Retinal pigment epithelial cell (primary cell): ENCODE measurements at regions not wholly inside any gene's neighbourhood (a gene's known extent, or its start where the extent isn't known, plus 50 kb on each side); places are given as distances from the start of the nearest gene placed in this dataset.

Source experiments
- DNase-seq: peaks from one replicate; pipeline ENCODE4 v3.0.0-alpha.2; 2010; ENCODE audit warnings: low read depth
- H3K4me3 ChIP-seq: 2 replicates; pipeline ENCODE4 v1.5.1; 2011; ENCODE audit warnings: mild to moderate bottlenecking, low read length, control low read depth, moderate library complexity
- TF ChIP-seq, protein P1 (sequence below): conservative IDR thresholded peaks from 2 replicates; pipeline ENCODE4 v1.5.1; 2011; ENCODE audit warnings: low read depth, low read length, control low read depth, inconsistent platforms

DNA sequence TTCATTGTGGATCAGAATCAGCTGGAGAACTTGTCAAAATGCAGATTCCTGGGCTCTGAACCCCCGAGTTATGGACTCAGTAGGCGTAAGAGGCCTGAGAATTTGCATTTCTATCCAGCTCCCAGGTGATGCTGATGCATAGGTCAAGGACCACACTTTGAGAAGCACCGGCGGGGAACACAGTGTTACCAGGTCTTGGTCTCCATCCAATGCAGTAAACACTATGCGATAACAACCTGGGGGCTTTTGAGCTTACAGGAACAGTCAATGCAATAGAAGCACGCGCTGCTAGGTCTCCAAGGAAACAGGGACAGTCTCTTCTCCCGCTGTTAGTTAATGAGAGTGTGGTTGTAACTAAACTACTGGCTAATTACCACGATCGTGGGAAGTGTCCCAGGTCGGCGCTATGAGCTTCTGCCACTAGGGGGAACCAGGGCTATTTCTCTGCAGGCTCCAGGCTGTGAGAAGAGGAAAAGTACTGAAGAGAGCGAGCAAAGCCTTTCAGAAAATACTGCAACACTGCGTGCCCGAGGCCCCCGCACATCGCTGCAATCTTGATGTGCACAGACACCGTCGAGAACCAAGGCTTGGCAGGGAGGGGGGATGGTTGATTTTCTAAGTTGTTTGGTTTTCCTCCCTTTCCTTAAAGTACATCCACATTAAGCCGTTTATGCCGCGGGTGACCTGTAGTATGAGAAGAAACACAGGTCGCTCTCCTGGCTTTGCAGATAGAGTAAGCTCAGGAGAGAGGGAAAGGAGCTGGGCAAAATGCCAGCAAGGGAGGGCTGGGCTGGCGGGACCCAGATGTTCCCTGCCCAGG is 52.0 kb upstream of the KCNA1 start:
- TF ChIP-seq, protein P1, sequence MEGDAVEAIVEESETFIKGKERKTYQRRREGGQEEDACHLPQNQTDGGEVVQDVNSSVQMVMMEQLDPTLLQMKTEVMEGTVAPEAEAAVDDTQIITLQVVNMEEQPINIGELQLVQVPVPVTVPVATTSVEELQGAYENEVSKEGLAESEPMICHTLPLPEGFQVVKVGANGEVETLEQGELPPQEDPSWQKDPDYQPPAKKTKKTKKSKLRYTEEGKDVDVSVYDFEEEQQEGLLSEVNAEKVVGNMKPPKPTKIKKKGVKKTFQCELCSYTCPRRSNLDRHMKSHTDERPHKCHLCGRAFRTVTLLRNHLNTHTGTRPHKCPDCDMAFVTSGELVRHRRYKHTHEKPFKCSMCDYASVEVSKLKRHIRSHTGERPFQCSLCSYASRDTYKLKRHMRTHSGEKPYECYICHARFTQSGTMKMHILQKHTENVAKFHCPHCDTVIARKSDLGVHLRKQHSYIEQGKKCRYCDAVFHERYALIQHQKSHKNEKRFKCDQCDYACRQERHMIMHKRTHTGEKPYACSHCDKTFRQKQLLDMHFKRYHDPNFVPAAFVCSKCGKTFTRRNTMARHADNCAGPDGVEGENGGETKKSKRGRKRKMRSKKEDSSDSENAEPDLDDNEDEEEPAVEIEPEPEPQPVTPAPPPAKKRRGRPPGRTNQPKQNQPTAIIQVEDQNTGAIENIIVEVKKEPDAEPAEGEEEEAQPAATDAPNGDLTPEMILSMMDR, result peak; percentile 97
- no peak for DNase-seq
- peak overlapping the region; percentile 16 for H3K4me3 ChIP-seq

GRCh38 chr12:4858386-4858785 is 51.3 kb upstream of the KCNA1 start:
- no peak for DNase-seq
- TF ChIP-seq, protein P1, result peak; percentile 27
- no peak overlapping the region for H3K4me3 ChIP-seq

DNA sequence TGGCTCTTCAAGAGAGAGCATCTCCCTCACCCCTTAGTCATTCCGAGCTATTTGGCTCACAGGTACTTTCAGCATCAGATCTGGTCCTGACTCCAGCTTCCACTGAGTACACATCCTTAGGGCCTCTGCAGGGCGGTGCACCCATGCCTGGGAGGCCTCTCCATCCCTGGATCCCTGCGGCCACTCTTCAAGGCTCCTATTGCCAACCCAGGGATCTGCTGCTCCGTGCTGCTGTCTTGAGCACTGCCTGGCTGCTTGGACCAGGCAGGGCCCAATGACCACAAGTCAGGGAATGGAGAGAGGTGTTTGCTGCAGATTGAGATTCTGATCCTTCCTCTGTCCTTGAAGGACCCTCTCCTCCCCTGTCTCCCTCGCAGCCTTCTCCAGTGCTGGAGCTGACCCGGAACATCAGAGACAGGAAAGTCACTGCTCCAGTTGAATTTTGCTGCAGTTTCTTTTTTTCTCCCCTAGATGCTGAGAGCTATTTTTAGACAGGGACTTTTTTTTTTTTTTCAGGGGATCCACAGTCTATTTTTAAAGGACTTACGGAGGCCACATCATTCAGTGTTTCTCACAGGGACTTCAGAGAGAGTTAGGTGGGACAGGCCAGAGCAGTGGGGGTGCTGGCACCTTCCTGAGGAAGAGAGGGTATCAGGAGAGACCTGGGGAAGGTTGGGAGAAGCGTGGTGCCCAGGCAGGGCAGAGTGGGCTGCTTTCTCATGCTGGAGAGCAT is 50.1 kb upstream of the KCNA1 start:
- H3K4me3 ChIP-seq, result no peak overlapping the region
- TF ChIP-seq, protein P1, result no peak
- DNase-seq, result no peak
